HG02610 (cell line): ENCODE measurements at regions not wholly inside any gene's neighbourhood (a gene's known extent, or its start where the extent isn't known, plus 50 kb on each side); places are given as distances from the start of the nearest gene placed in this dataset.
"Not testable (repeated sequence)": the region's sequence is repeated elsewhere in the genome, so short reads cannot be mapped to it uniquely, and the experiment has no call there.

Experiments
- ATAC-seq: cut with Tn5 transposase; IDR thresholded peaks from one replicate; pipeline ENCODE4 v1.9.1; 2021; ENCODE audit warnings: mild to moderate bottlenecking, moderate library complexity; ENCODE audit not compliant: unreplicated experiment

GRCh38 chr4:125262502-125262901 is 52.3 kb upstream of the FAT4 start:
- ATAC-seq = no peak

- ATAC-seq = no peak
These were observed 52.7 kb upstream of the FAT4 start for GRCh38 chr4:125262079-125262478.

DNA sequence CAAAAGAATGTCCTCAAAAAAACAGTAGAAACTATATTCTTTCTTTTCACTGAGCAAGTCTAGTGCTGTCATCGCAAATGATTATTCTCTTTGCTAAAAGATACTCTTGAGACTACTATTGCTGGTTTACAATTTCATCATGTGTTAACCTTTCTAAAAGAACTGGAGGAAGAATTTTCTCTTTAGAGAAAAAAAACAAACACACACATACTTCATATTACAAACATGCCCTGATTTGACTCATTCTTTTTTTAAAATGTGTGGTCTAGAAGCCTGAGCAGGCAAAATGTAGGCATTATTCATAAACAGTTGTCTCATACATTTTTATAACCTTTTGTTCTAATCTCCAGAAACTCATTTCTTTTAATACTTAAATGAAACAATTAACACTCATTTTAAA is 60.6 kb upstream of the FAT4 start:
- no peak for ATAC-seq

DNA sequence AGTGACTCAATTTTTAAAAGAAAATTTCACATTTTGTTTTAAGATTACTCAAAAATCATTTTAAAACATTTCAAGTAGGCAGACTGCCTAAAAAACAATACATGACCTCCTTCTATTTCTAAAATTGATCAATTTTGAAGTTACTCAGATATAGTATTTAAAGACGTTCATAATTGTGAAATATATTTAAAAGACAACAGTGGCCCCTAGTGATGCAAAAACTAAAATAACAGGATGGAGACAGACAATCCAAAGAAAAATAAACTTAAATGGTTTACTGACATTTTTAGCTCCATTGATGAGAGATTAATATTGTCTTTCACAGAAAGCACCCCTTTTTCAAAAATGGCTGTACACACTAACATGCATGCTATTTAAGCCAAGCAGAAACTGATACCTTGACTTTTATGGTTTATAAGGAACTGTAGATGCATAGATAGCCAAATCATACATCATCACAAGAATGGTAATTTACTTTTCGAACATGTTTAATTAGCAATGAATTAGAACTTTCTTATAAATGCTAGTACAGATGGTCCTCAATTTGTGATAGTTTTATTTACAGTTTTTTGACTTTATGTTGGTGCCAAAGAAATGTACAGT is 69.8 kb upstream of the FAT4 start:
- no peak for ATAC-seq

- ATAC-seq = no peak
These were observed 70.9 kb upstream of the FAT4 start for GRCh38 chr4:125243789-125244397.

GRCh38 chr4:125235971-125236370 is 78.8 kb upstream of the FAT4 start:
- ATAC-seq = no peak

DNA sequence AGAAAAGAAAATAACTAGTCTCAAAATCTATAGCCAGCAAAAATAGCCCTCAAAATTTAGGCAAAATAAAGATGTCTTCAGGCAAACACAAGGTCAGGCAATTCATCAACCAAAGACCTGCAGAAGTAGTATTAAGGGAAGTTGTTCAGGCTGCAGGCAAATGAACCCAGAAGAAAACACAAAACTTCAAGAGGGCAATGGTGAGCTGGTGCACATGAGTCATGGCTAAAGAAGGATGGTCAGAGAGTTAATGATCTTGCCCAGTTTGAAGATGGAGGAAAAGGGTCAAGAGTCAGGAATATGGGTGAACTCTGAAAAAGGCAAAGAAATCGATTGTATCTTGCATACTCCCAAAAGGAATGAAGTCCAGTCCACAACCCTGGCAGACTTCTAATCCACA is 83.1 kb upstream of the FAT4 start:
- no peak for ATAC-seq

GRCh38 chr4:125229596-125230058 is 85.1 kb upstream of the FAT4 start:
- no peak for ATAC-seq

DNA sequence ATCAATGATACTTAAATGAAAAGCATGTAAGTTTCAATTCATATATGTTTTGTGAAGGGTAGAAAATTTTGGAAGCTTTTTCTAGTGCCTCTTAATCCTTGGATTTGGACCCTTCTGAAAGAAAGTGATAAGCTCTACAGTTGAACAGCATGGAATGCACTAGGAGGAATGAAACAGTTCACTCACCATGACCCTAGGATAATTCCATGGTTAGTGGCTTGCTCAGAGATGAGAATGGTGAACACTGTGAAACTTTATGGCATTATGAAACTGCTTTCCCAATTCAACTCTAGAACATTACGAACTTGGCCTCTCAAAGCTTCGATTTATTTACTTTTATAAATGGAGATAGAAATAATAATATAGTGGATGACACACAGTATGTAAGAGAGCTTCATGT is 88.9 kb upstream of the FAT4 start:
- ATAC-seq = no peak

DNA sequence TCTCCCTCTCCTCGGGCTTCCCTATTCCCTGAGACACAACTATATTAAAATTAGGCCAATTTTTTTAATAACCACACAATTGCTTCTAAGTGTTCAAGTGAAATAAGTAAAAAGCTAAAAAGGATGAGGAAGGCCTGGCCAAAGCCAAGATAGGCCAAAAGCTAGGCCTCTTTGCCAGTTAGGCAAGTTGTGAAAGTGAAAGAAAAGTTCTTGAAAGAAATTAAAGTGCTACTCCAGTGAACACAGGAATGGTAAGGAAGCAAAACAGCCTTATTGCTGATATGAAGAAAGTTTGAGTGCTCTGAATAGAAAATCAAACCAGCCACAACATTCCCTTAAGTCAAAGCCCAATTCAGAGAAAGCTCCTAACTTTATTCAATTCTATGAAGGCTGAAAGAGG is 114.2 kb upstream of the FAT4 start:
- no peak for ATAC-seq

DNA sequence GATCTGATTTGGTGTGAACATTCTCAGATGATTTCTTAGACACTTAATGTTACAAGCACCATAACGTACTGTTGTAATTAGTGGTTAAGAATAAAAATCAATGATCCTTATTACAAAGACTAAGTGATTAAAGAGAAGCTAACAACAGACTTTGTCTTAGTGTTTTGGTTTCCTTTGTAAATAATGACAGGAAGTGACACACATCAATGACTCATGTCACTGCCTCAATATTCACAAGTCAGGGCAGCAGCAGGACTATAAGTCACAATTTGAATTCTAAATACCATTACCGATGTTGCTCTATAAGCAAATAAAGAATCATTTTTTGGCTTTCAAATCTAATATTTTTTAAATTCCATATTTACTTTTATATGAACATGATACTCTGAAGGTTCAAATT is 115.8 kb upstream of the FAT4 start:
- no peak for ATAC-seq

DNA sequence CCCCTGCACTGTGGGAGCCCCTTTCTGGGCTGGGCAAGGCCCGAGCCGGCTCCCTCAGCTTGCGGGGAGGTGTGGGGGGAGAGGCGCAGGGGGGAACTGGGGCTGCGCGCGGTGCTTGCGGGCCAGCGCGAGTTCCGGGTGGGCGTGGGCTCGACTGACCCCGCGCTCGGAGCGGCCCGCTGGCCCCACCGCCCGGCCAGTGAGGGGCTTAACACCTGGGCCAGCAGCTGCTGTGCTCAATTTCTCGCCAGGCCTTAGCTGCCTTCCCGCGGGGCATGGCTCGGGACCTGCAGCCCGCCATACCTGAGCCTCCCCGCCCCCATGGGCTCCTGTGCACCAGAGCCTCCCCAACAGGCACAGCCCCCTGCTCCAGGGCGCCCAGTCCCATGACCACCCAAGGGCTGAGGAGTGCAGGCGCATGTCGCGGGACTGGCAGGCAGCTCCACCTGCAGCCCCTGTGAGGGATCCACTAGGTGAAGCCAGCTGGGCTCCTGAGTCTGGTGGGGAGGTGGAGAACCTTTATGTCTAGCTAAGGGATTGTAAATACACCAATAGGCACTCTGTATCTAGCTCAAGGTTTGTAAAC is 122.8 kb upstream of the FAT4 start:
- not testable (repeated sequence) for ATAC-seq

DNA sequence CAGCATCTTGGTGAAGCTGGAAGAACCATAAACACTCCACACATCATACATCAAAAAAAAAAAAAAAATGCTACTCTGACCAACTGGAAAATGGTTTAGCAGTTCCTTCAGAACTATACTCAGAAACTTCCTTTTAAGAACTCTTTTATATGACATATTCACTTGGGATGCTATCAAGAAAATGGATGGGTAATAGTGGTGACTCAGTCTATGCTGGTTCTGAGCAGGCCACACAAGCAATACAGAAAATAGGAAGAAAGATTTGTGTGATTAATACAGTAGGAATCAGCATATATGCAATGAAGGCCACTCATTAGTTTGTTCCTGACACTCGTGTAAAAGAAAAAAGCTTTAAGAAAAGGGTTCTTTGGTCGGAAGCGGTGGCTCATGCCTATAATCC is 123.5 kb upstream of the FAT4 start:
- ATAC-seq = no peak

DNA sequence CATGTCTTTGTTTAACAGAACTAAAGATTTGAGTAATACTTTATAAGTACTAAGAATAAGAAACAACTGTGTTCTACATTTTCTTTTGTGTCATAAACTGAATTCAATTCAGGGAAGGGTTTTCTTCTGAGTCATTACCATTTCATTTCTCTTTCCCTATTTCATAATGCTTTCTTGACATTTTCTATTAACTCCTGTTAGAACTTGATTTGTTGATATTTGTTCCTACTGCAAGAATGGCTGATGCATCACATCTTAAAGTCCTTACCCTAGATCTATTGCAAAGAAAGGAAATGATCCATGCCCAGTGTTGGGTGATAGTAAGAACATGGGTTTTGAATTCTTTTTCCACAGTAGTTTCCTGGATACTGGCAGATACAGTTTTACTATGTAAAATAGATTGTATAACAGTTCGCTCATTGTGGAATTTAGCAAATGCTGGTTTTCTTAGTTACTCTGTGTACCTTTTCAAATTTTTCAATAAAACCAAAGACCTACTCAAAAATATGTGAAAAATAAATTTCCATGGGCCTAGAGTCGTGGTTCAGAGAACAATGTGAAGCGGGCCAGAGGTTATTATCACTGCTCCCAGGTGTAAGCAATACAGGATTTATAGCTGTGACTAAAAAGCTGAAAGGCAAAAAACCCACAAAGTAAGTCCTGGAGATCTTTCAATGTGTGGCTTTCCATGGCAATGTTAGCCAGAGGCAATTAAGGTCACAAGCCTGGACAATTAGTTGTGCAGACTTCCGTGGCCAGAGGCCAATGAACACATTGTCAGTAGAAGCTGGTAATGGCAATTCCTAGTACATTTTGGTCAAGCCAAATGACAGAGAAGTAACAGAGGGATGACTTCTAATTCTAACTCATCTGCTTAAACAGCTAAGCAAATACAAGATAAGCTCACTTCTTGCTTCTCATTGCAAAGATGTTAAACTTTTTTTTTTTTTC is 127.3 kb upstream of the FAT4 start:
- no peak for ATAC-seq

DNA sequence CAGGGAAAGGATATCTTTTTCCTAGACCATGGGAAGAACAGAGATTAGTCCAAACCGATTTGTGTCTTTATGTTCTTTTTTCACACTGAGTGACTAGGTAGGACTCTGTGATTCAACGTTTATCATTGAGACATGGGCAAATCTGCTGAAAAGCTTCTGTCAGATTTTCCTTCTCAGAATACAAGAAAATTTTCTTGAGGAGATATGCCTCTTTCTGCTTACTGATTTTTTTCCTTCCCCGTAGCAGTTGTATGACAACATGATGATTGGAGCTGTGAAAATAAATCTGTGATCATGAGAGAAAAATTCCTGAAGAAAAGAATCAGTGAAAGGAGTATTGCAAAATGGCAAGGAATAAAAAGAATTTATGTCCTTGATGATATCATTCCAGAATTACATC is 130.6 kb upstream of the FAT4 start:
- ATAC-seq = no peak

GRCh38 chr4:125181804-125182203 is 133.0 kb upstream of the FAT4 start:
- no peak for ATAC-seq

- ATAC-seq = no peak
These were observed 135.0 kb upstream of the FAT4 start for GRCh38 chr4:125179727-125180126.

DNA sequence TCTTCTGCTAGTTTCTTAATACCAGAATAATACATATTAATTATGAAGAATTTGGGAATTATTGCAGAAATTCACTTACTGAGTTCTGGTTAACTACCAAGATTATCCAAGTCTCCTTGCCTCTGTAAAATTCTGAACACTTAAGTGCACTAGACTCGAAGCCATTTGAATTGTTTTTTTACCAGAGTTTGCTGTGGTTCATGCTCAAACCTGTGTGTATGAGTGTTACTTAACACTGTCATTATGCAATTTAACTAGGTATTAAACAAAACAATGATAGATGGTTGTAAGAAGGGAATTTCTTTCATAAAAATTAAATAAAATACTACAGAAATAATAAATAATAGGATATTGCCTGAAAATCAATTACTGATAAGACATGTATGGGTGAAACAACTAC is 145.6 kb upstream of the FAT4 start:
- no peak for ATAC-seq

GRCh38 chr4:125168531-125168930 is 146.2 kb upstream of the FAT4 start:
- no peak for ATAC-seq

- ATAC-seq = not testable (repeated sequence)
These were observed 148.7 kb upstream of the FAT4 start for GRCh38 chr4:125166012-125166411.

- no peak for ATAC-seq
These were observed 155.8 kb upstream of the FAT4 start for GRCh38 chr4:125159001-125159400.

DNA sequence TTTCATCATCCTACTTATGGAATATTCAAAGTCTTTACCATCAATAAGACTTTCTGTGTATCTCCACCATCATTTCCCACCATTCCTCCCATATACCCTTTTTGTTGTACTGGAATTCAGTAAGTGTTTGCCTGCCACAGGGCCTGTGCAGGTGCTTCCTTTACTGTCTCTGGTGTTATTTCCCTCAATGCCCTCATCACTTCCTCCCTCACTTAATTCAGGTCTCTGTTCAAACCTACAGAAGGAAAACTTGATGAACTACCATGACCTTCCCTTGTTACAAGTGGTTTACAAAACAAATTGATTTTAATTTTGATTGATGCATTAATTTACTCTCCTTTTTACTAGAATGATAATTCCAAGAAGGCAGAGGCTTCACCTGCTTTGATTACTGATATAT is 159.5 kb upstream of the FAT4 start:
- no peak for ATAC-seq
